ENCODE measurements at regions not wholly inside any gene's neighbourhood (a gene's known extent, or its start where the extent isn't known, plus 50 kb on each side); places are given as distances from the start of the nearest gene placed in this dataset.

GRCh38 chr1:239913141-239913585 is 178.5 kb upstream of the FMN2 start:
- TF ChIP-seq CTCF (IDR thresholded peaks at IDR 0.05), result no peak
- TF ChIP-seq POLR2A (IDR thresholded peaks at IDR 0.05), result no peak

All from esophagus squamous epithelium (tissue), 4 donors.